Stimulated activated CD8-positive, alpha-beta memory T cell treated with anti-CD3 and anti-CD28 coated beads, Interleukin-7, amount 100 ng/mL, for 24 hours (primary cell): ENCODE measurements at regions not wholly inside any gene's neighbourhood (a gene's known extent, or its start where the extent isn't known, plus 50 kb on each side); places are given as distances from the start of the nearest gene placed in this dataset.
"Not testable (repeated sequence)": the region's sequence is repeated elsewhere in the genome, so short reads cannot be mapped to it uniquely, and the experiment has no call there.

Experiments
- DNase-seq: peaks from one replicate; pipeline ENCODE4 v3.0.0-alpha.2; 2020; ENCODE audit warnings: low read depth

- no peak for DNase-seq
Measured at GRCh38 chr2:17363846-17364245, 154.4 kb downstream of the RAD51AP2 start.

DNA sequence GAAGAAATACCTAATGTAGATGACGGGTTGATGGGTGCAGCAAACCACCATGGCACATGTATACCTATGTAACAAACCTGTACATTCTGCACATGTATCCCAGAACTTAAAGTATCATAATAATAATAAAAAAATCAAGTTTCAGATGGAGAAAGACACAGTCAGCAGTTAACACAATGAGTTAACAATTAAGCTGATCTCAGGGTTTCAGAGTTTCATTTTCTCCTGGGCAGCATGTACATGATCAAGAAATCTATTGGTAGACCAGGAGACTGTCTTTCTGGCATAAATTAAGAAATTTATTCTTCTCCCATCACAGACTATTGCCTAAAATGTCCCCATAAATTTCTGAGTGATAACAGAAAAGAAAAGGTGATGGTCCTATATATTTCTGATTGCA lies 155.3 kb downstream of the RAD51AP2 start:
- DNase-seq, result no peak

- no peak for DNase-seq
Measured at GRCh38 chr2:17355608-17356329, 162.5 kb downstream of the RAD51AP2 start.

DNA sequence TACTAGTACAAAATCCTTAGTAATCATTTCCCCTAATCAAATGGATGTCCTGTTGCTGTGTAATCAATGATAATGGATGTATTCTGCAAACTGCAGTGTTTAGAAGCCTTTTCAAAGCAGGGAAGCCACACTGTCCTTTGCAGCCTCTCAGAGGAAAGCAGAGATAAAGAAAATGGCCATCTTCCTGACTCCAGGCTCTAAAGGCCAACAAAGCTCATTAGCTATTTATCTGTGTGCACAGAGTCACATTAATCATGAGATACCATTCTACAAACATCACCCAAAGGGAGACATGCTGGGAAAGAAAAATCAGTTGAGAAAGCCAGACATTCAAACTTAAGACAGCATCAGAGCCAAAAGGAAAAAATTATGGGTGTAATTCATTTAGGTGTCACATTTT lies 165.0 kb downstream of the RAD51AP2 start:
- no peak for DNase-seq

DNA sequence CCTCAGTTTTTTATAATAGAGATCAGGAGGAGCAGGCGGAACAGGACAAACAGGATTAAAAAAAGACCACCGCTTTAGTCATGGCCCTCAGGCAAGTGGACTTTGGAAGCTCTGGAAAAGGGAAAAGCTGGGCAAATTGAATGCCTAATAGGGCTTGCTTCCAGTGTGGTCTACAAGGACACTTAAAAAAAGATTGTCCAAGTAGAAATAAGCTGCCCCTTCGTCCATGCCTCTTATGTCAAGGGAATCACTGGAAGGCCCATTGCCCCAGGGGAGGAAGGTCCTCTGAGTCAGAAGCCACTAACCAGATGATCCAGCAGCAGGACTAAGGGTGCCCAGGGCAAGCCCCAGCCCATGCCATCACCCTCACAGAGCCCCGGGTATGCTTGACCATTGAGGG lies 175.5 kb downstream of the RAD51AP2 start:
- not testable (repeated sequence) for DNase-seq

- no peak for DNase-seq
Measured at GRCh38 chr2:17337507-17337906, 180.7 kb downstream of the RAD51AP2 start.

DNA sequence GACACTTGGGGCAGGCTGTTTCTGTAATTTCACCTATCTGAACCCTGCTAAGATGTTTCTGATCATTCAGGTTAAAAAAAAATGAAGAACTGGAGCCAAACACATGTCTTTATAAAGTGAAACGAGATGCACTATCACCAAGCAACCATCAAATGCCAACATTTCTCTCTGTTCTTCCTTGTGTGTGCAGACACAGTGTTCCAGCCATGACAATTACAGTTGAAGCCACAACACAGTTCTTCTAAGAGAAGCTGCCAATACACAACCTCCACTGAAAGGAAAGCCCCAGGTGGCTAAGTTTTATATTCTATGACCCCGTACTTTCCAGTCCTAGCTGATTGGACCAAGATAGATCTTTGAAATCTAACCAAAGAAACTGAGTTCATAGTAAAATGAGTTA lies 181.8 kb downstream of the RAD51AP2 start:
- DNase-seq, result no peak

GRCh38 chr2:17334300-17334699 lies 183.9 kb downstream of the RAD51AP2 start:
- DNase-seq, result no peak

- no peak for DNase-seq
Measured at GRCh38 chr2:17331636-17332035, 186.6 kb downstream of the RAD51AP2 start.

GRCh38 chr2:17328161-17328560 lies 190.1 kb downstream of the RAD51AP2 start:
- no peak for DNase-seq

- DNase-seq, result no peak
Measured at GRCh38 chr2:17327649-17328048, 190.6 kb downstream of the RAD51AP2 start.

GRCh38 chr2:17326717-17327116 lies 191.5 kb downstream of the RAD51AP2 start:
- DNase-seq, result no peak

- DNase-seq, result no peak
Measured at GRCh38 chr2:17323697-17324096, 194.5 kb downstream of the RAD51AP2 start.

DNA sequence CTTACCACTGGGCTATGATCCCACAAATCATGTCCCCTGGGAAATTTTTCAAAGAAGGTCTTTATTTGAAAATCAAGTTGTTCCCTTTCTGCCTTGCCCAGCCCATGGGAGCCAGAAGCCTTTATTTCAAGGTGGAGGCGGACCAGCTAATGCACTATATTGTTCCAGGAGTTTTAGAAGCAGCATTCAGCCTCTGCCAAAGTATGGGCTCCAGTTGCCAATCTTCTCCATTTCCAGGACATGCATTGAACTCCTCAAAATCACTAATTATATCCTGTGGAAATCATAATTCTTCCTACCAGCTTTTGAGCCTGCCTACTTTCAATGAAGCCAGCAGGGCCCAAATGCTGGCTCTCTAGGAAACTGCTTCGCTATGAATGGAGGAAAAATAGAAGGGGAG lies 195.8 kb downstream of the RAD51AP2 start:
- DNase-seq, result no peak

- DNase-seq, result no peak
Measured at GRCh38 chr2:17319090-17319489, 199.2 kb downstream of the RAD51AP2 start.

DNA sequence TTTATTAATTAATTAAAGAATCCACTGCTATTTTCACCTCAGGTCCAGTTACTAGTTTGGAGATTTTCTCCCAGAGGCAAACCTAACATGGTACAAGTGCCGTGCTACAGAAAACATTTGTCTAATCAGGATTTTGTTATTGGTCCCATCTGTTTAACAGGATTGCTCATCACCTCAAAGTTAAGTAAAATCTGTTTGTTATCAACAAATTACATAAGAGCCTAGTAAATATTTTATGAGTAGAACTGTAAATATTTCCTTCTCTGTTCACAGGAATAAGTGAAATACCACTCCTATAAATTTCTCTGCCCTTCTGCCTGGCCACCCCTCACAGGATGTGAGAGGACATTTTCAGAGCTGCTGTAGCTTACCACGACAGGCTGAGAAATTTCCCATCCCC lies 200.2 kb downstream of the RAD51AP2 start:
- DNase-seq, result no peak

GRCh38 chr2:17317439-17317976 lies 200.7 kb downstream of the RAD51AP2 start:
- no peak for DNase-seq

- DNase-seq, result no peak
Measured at GRCh38 chr2:17313261-17313660, 205.0 kb downstream of the RAD51AP2 start.

DNA sequence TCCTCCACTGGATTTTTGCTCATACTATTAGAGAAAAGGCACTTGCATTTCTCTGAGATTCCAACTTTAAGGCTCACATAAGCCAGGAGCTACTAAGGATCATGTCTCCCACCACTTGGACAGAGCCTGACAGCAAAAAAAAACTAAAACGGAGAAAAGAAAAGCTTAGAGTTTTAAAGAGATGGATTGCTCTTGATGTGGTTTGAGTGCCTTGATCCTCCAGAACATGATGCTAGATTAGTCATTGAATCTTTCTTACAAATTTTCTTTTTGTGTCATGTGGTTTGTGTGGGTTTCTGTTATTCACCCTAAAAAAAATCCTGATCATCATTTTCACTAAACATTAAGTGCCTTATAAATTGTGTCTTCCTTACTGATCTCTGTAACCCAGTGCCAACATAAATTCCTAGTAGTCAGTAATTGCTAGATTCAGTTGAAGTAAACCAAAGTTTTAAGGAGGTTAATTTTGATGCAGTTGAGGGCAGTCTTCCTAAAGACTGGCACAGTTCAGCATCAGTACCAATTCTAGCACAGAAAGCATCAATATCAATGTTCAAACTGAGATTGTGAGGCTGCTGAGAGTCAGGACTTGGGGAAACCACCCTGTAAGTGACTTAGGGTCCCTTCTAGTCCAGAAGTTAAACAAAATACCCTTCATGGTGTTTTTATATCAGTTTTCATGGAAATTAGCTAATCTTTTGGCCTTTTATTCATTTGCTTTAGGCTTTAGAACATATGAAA lies 206.3 kb downstream of the RAD51AP2 start:
- no peak for DNase-seq

DNA sequence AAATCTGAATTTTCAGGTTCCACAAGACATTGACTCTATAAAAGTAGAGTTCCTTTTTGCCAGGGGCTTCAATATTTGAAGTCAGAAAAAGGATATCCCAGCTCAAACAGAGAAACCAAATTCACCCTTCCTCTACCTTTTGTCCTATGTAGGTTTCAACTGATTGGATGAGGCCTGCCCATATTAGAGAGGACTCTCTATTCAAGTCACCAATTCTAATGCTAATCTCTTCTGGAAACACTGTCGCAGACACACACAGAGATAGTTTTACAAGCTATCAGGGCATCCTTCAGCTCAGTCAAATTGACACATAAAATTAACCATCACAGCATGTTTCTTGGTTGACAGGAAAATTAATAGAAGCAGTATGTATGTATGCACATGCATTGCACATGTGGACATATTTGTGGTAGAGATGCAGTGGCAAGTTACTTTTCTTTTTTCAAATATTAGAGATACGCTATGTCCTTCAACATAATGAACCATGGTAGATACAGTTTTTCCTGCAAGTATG lies 207.1 kb downstream of the RAD51AP2 start:
- DNase-seq, result no peak

- no peak for DNase-seq
Measured at GRCh38 chr2:17309741-17310339, 208.4 kb downstream of the RAD51AP2 start.

DNA sequence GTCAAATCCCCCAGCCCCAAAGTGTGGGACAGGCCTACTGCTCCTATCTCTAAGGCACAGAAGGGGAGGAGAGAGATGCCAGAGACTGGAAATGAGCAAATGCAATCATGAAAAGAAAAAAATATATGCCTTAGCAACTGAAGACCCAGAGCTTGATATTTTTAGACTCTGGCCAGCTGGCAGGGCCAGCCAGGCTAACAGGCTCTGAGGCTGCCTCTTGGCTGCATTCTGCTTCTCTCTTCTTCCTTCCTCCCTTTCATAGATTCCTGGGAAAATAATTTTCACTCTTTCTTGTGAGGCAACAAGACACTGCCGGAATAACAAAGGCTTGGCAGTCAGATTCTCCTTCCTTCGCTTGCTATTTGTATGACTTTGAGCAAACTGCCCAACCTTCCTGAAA lies 209.1 kb downstream of the RAD51AP2 start:
- DNase-seq, result no peak

GRCh38 chr2:17306706-17307105 lies 211.5 kb downstream of the RAD51AP2 start:
- no peak for DNase-seq
